GM12892 (cell line): ENCODE measurements at regions not wholly inside any gene's neighbourhood (a gene's known extent, or its start where the extent isn't known, plus 50 kb on each side); places are given as distances from the start of the nearest gene placed in this dataset.
"Not testable (repeated sequence)": the region's sequence is repeated elsewhere in the genome, so short reads cannot be mapped to it uniquely, and the experiment has no call there.

ENCODE experiments used
- DNase-seq: peaks from one replicate; pipeline ENCODE4 v3.0.0; 2011; ENCODE audit not compliant: insufficient read length
- FAIRE-seq: peaks from 2 replicates; lab custom pipeline; 2011; peaks lifted over from hg19 to GRCh38; lab: Jason Lieb, UNC
- POLR2A ChIP-seq: IDR thresholded peaks from 2 replicates; pipeline ENCODE4 v1.6.1; 2011; ENCODE audit warnings: low read depth, low read length, control low read depth
- POLR2AphosphoS5 ChIP-seq: IDR thresholded peaks from 2 replicates; pipeline ENCODE4 v1.6.1; 2011; ENCODE audit warnings: low read depth, low read length, control low read depth
- TAF1 ChIP-seq: IDR thresholded peaks from 2 replicates; pipeline ENCODE4 v1.6.1; 2011; ENCODE audit warnings: low read depth, mild to moderate bottlenecking, control low read depth, low read length, borderline replicate concordance

- DNase-seq, result no peak
- FAIRE-seq, result no peak
- TF ChIP-seq TAF1 (no peak), POLR2AphosphoS5 (no peak), POLR2A (no peak)
Observed at GRCh38 chr3:103295974-103296570, 861.3 kb downstream of the ZPLD1 start.

- not testable (repeated sequence) for DNase-seq, FAIRE-seq
Observed at GRCh38 chr3:103297502-103297901, 862.7 kb downstream of the ZPLD1 start.

- FAIRE-seq, result no peak
- DNase-seq, result no peak
- TF ChIP-seq POLR2A (no peak), POLR2AphosphoS5 (no peak), TAF1 (no peak)
Observed at GRCh38 chr3:103306104-103306503, 871.3 kb downstream of the ZPLD1 start.

GRCh38 chr3:103308921-103309320 is 874.1 kb downstream of the ZPLD1 start:
- no peak for TF ChIP-seq POLR2A
- no peak for TF ChIP-seq TAF1
- no peak for TF ChIP-seq POLR2AphosphoS5
- FAIRE-seq, result no peak
- DNase-seq, result no peak

- DNase-seq (no peak), FAIRE-seq (no peak)
- TF ChIP-seq TAF1 (no peak), POLR2AphosphoS5 (no peak), POLR2A (no peak)
Observed at GRCh38 chr3:103319912-103320311, 885.1 kb downstream of the ZPLD1 start.

GRCh38 chr3:103337179-103337845 is 902.5 kb downstream of the ZPLD1 start:
- FAIRE-seq (no peak), DNase-seq (no peak)
- no peak for TF ChIP-seq POLR2AphosphoS5
- TF ChIP-seq POLR2A, result no peak
- TF ChIP-seq TAF1, result no peak

GRCh38 chr3:103341078-103341606 is 906.3 kb downstream of the ZPLD1 start:
- no peak for FAIRE-seq
- TF ChIP-seq POLR2AphosphoS5 (no peak), TAF1 (no peak), POLR2A (no peak)

GRCh38 chr3:103342205-103342731 is 907.5 kb downstream of the ZPLD1 start:
- DNase-seq, result no peak
- FAIRE-seq, result no peak
- TF ChIP-seq POLR2AphosphoS5, result no peak
- TF ChIP-seq POLR2A, result no peak
- no peak for TF ChIP-seq TAF1

More at GRCh38 chr3:103341078-103341606, 906.3 kb downstream of the ZPLD1 start:
- no peak for DNase-seq

GRCh38 chr3:103349760-103350159 is 914.9 kb downstream of the ZPLD1 start:
- DNase-seq (no peak), FAIRE-seq (no peak)
- TF ChIP-seq POLR2A, result no peak
- no peak for TF ChIP-seq POLR2AphosphoS5
- no peak for TF ChIP-seq TAF1

GRCh38 chr3:103365467-103365866 is 930.7 kb downstream of the ZPLD1 start:
- TF ChIP-seq POLR2AphosphoS5 (no peak), POLR2A (no peak), TAF1 (no peak)

GRCh38 chr3:103367481-103367880 is 932.7 kb downstream of the ZPLD1 start:
- DNase-seq (no peak), FAIRE-seq (no peak)
- no peak for TF ChIP-seq POLR2A
- TF ChIP-seq POLR2AphosphoS5, result no peak
- TF ChIP-seq TAF1, result no peak

More at GRCh38 chr3:103365467-103365866, 930.7 kb downstream of the ZPLD1 start:
- no peak for FAIRE-seq
- no peak for DNase-seq

- TF ChIP-seq POLR2AphosphoS5 (no peak), POLR2A (no peak), TAF1 (no peak)
- DNase-seq (no peak), FAIRE-seq (no peak)
Observed at GRCh38 chr3:103371411-103371810, 936.6 kb downstream of the ZPLD1 start.
